ENCODE measurements at regions not wholly inside any gene's neighbourhood (a gene's known extent, or its start where the extent isn't known, plus 50 kb on each side); places are given as distances from the start of the nearest gene placed in this dataset.

DNA sequence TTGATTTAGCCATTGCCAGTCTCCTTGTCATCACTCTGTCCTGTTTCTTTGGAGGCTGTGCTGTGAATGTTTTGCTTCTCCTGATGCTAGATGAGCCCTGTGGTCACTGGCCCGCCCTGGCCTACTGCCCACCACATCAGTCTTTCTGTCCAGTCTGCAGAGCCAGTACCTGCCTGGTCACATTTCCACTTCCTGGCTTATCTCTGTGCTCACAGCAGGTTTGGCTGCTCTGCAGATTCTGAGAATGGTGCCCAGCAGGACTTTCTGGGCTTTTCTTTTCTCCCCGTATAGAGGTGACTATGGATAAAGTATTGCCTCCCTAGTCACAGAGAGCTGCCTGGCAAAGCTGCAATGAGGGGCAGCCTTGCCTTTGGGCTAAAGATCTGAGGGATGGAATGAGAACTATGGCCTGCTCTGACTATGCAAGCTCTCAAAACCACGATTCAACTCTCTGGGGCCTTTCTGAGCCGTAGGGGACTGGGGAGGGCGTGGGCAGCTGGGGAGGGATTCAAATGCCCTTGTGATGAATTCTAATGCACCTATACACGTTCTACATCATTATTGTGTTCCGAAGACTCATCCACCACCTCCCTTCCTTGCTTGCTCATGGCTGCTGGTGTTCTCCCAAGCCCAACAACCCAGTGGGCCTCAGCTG is 410.4 kb upstream of the NPVF start:
- no peak for DNase-seq

DNA sequence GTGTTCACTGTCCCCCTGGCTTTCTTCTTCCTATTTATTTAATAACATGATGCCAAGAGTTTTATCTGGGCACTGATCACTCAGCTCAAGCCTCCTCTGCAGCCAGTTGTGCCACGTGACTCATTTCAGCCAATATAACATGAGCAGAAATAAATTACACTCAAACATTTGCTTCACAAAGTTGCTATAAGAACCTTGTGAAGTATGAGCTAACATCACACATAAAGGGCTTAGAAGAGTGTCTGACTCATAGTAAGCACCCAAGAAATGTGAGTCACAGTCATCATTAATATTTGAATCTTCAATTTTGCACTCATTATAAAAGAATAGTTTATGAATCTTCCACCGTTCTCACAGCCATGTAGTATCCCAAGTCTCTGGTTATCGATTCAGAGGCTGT is 414.6 kb upstream of the NPVF start:
- DNase-seq: no peak

DNA sequence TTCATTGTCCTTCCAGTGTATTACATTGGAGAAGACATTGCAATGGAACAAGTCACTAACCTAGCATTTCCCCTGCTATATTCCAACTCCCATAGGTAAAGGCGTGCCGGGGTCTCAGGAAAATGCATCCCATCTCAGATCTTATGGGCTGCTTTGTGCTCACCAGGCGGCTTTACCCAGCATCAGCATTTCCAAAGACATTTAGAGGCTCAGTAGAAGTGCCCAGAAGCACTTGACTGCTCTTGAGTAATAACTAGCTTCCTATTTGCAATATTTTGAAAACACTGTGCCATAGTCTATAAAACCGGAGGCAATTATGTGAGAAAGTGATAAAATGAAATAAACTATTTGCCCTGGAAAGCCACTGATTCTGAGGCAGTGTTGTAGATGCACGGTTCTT is 415.0 kb upstream of the NPVF start:
- DNase-seq: no peak

DNA sequence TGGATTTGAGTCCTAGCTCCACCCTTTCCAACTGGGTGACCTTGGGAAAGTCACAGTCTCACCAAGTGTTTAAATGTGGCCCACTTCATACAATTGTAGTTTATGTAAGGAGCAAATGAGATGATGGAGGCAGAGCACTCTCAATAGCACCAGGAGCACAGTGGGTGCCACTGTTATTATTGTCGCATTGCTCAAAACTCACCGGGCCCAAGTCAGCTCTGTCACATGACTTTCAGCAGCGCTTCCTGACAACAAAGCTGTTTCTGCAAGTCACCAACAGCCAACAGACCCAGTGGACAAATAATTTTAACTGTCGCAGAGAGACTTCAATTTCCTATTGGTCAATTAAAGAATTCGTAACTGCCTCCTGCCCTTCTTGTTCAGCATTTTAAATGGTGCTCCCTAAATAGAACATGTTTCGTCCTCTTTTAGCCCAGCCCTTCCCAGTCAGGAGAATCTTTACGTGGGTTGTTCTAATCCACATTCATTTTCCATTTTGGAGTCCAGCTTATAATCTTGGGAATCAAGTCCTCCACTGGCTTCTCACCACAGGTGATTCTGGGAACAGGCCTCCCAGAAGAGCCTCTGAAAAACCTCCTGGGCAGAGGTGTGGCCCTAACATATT is 415.6 kb upstream of the NPVF start:
- DNase-seq: no peak

DNA sequence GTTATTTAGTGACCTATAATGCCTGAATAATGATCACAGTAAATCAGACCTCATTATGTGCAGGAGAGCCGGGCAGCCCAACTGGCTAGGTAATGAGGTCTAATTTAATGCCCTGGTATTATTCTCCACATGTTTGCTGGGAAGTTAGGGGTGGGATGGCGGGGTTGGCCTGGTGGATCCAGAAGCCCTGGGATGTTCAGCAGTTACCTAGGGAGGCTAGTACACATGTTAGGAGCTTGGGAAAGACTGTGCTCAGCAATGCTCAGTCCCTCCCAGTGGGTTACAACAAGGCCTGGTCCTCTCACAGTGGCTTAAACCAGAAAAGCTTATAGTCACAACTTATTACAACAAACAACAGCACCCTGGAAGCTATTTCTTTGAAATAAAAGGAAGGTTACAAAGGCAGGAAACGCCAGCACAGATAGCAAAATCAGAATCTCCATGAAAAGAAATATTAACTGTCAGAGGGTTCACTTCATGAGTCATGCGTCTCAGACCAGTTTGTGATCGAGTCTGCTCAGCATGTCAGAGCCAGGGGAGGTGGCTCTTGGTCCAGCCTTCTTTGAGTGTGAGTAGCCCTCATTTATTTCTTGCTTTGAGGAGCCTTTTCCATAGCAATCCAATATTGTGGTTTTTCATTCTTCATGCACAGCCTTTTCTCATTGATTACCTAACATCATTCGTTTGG is 418.6 kb upstream of the NPVF start:
- DNase-seq: no peak

DNA sequence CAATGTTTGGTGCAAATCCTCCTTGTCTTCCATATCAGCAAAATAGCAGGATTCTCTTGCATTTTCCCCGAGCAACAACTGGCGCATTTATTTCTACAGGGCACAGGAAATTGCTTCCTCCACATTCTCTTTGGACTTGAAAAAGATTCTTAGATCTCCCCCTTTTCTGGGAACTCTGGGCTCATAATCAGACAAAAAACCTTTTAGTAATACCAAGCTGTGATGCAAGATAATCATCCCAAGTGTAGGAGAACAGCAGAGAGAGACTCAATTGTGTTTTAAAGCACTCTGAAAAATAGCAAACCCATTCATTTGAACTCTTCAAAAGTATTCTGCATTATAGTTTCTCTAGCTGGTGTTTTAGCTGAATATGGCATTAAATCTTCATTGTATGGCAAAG is 419.6 kb upstream of the NPVF start:
- no peak for DNase-seq

DNA sequence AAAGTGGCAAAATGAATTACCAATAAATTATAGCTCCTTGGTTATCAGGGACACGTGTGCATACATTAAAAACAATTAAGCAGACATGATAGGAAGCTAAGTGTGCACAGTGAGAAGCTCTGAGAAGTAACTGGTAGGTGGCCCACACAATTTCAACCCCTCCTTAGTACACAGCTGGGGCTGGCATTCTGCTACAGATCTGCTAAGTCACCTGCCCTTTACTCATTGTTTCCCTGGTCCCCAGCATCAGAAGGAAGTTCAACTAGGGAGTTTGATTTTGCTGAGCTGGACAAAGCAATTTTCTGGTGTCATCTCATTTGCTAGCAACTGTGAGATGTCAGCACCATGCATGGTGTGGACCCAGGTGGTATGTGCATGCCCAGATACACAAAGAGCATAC is 424.1 kb upstream of the NPVF start:
- no peak for DNase-seq

DNA sequence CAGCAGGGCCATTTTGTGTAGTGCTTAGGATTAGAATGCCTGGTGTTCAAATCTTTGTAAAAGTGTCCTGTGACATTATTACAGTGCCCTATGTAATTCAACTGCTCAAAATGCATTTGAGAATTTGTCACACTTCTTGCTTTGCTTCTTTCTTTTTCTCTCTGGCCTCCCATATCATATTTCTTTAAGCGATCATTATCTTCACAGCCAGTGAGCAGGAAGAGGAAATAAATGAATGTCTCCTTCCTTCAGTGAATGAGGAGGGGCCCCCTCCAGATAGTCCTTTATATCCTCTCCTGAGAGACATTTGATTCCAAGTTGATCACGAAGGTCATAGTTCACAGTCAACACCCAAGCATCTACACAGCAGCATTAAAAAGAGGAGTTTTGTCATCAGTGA is 425.1 kb upstream of the NPVF start:
- DNase-seq: no peak

DNA sequence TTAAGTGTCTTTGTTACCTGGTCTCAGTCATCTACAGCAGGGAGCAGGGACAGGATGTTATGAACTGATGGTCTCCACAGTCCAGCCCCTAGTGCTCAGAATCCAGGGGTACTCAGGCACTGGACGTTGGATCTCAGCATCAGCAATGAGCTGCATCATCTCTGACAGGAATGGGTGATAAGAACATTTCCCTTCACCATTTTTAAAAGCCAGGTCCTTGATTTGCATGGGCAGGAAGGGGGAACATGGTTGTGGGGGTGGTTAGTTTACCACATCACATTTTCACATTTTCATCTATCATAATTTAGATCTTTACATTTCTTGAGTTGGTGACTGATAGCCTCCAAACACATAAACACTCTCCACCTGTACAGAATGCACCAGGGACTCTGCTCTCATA is 427.8 kb upstream of the NPVF start:
- no peak for DNase-seq

DNA sequence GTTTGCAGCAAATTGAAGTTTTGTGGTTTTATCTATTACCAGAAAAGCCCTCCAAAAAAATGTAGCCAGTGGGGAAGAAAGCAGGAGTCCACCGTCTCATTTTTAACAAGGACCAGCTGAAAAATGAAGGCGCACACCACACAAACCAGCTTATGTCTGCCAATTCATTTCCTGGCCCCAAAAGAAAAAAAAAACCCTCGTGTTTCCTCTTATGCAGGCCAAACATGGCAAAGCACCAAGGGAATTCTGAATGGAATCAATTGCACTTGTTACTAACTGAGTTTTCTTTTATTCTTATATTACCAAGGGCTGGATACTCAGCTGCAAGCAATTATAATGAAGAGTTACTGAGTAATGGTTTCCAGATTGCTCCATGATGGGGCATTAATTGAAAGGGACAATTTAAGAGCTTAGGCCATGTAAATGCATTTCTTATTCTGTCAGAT is 428.3 kb upstream of the NPVF start:
- DNase-seq: no peak

DNA sequence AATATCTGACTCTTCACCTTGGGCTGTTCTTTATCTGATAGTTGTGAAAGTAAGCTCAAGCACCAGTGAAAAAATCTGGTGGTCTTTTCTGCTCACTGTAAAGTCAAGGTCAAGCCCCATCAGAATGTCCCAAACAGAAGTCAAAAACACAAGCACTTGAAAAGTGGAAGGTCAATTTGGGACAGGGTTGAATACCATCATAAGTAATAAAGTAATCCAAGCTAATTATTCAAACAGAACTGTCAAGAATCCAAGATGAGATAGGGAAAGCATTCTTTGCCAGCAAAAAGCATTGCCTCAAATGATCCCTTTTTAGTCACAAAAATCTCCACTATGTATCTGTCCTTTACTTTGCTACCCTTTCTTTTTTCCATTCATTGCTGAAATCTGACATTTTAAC is 430.1 kb upstream of the NPVF start:
- no peak for DNase-seq

DNA sequence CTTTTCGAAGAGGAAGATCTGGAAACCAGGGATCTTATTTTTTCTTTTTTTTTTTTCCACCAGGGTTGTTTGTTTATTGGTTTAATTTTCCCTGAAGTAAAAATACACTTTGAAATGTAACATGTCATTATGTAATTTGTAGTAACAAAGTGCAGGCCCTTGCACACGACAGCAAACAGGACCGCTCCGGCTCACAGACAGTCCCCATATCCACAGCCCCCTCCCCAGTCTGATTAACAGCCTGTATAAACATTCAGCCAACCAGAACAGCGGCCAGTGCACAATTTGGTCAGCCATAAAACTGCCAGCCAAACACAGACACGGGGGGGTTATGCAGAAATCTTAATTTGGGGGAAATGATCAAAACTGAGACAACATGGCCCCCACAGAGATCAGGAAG is 431.6 kb upstream of the NPVF start:
- DNase-seq: no peak

DNA sequence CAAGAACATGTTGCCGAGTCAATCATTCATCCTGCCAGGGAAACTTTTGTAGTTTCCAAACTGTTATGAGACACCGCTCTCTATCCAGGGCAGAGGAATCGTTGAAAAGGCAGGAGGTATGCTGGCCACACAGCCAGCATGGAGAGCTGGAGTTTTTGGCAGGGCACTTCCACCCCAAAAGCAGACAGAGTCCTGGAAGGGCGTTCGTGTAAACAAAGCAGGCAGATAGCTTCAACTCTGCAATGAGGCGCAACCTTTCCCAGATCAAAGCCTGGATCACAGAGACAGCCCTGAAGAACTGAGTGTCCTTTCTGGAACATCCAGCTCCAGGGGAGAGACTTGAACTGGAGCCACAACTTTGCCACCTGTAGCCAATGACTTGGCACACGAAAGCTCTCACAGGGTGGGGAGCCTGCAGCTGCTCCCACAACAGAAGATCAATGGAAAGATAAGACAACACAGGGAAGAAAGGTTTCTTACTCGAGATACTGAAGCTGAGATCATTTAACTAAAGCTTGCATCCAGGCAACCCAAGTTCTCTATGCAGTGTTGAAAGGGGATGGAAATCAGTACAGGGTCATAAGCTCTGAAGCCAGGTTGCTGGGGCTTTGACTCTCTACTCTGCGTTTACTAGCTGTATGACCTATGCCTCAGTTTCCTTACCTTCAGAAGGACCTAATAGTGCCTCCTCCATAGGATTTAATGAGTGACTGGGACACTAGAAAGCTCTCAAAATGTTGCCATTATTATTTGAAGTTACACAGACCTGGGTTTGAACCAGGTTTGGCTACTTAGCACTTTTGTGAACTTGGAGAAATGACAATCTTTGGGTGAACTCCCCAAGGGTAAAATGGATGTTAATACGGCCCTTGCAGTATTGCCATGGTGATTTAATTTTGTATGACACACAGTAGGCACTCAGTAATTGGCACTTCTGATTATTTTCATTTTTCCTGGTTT is 434.8 kb upstream of the NPVF start:
- no peak for DNase-seq

DNA sequence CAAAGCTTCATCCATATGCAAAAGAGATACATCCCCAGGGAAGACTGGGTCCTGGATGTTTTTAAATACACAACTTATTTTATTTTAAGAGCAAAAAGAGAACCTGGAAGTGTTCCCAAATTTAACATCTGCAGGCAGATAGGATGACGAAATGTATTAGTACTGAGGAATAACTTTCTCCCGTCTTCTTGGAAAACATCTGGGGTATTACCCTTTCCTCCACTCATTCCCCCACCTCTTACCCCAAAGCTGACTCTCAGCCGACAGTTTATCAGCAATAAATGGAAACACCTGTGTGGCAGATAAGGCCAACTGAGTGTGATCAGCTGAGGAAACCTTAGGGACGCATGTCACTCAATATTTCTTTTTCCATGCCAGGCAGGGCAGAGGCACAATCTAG is 435.6 kb upstream of the NPVF start:
- DNase-seq: no peak

DNA sequence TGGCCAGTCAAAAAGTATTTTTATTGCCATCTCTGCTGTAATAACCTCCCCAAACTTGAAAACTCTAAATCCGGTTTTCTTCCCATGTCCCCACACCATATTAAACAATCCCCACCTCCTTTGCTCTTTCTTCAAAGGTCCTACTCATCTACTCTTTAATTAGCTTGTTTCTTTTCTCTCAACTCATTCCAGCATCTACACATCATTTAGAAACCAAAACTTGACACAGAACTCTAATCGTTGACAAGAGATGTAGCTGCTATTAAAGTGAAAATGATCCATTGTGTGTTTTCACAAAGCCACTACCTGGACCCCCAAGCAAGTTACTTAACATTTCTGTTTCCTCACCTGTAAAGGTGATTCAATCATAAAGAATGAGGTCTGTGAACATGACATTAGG is 436.3 kb upstream of the NPVF start:
- DNase-seq: no peak

DNA sequence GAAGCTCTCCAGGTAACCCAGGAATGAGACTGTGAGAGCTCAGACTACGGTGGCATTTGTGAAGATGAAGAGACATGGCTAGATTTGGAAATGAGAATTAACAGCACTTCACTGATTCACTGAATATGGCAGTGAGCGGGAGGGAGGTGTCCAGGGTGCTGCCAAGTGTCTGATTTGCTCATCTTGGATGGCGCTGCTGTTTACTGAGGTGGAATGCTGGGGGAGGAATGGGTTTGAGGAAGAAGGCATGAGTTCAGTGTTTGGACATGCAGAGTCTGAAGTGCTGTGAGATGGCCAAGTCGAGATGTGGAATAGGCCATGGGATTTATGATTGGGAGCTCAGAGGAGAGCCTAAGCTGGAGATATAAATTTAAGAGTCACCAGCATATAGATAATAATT is 437.1 kb upstream of the NPVF start:
- no peak for DNase-seq

DNA sequence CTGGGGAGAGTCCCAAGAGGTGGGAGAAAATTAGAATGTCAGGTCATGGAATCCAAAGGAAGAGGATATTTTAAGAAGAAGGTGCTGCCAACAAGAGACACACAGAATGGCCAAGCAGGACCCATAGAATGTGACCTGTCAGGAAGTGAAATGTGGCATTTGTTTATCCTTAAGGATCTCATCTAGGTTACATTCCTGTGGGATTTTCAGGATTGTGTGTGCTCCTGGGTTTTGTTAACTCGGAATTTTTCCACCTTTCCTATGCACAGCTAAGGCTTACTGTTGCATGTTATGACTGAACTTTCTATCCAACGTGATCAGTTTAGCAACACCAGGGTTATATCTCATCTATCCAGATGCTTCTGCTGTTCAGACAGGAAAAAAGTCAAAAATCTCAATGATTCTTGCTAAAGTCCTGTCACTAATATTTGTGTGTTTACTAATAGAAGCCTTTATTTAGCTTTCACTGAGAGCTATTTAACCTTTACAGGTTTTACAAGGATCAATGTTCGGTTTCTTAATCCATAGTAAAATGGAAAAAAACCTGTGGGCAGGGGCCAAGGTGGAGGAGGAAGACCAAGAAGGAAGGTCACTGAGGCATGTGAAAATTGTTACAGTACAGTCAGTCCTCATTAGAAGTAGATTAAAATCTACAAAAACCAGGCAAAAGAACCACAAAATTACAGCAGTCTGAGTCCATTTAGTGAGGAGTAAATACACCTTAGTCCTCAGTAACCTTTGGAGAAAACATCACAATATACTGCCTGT is 437.8 kb upstream of the NPVF start:
- DNase-seq: no peak

DNA sequence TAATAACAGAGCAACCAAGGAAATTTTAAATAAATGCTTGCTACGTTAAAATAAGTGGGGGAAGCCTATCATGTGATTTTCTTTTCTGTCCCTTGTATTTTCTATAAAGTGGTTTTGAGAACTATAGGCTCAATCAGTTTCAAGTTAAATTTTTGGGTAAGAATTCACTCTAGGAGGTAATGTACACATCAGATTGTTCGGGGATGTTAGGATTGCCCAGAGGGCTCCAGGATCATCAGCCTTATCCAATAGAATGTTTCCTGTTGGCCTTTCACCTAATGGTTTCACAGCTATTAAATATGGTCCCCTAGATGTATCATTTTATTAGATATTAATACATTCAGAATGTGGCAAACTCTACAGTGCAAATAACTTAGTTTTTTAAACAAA is 438.4 kb upstream of the NPVF start:
- no peak for DNase-seq

DNA sequence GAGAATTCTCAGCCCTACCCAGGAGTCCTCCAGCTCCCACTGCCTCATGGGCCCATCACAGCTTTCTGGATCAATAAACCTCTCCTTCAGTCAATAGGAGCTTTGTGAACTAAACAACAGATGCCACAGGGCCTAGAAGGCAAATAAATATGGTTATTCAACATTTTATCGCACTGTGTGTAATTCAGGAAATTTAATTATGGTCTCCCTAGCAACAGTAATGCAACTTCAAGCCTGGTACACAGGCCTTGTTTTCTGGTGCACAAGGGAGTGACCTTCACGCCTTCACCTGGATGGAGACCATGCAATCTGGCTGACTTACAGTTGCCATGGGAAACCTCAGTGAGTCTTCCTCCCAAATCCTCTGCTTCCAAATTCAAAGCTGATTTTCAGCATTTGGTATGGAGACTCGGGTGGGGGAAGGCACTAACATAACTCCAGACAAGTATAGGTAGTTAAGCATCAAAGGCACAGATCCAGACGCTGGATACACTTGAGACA is 441.0 kb upstream of the NPVF start:
- no peak for DNase-seq

DNA sequence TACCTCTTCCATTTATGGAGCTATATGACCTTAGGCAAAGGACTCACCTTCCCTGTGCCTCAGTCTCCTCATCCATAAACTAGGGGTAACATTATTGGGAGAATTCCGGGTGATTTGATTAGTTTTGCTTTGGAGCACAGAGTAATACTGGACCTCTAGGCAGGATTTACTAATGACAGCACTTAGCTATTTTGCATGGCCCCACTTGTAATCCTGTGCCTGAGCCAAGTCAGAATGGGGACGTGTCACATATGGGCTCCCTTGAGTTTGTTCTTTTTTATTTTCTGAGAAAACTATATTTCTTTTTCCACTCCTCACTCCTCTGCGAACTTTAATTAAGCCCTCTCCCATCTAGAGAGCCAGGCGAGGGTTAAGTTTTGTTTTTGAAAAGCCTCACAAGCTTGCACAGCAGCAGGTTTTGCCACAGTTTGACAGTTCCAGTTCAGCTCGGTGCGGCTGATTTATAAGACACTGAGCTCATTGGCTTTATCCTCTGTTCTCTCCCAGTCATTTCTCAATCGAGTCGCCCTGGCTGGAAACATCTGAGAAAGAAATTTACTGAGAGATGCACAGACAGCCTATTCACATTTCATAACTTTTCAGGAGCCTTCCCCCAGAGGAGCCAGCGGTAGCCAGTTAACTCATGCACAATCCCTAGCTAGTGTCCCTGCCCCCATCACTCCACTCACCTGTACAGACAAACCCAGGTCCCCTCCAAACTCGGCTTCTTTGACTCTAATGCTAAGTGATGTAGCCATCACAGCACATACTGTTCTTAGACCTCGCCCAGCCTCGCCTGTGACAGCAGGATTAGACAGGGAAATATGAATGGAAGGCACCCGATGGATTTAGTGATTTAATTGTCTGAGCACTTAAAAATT is 441.9 kb upstream of the NPVF start:
- DNase-seq: no peak

DNA sequence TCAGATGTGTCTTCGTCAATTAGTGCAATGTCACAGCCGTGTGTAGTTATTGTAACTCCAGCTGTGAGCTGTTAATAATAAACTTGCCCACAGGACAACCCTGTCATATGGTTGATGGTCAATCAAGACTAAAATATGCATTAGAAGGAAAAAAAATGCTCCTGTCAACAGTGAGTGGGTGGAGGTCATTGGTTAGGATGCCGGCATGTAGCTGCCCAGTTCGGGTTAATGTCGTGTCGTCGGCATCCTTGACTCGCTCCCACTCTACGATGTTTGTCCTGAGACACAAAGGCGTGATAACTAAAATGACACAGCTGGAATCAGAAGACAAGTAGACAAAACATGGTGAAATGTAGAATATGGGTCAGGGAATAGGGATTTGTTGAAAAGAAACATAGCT is 442.8 kb upstream of the NPVF start:
- DNase-seq: no peak
